RPMI7951 (cell line): ENCODE measurements at regions not wholly inside any gene's neighbourhood (a gene's known extent, or its start where the extent isn't known, plus 50 kb on each side); places are given as distances from the start of the nearest gene placed in this dataset.
A peak's percentile ranks its signal among the peaks of the same experiment; 100 is the strongest.
"Not testable (repeated sequence)": the region's sequence is repeated elsewhere in the genome, so short reads cannot be mapped to it uniquely, and the experiment has no call there.

Experiments used
- DNase-seq: peaks from one replicate; pipeline ENCODE4 v3.0.0-alpha.2; 2012; ENCODE audit warnings: low read depth

DNA sequence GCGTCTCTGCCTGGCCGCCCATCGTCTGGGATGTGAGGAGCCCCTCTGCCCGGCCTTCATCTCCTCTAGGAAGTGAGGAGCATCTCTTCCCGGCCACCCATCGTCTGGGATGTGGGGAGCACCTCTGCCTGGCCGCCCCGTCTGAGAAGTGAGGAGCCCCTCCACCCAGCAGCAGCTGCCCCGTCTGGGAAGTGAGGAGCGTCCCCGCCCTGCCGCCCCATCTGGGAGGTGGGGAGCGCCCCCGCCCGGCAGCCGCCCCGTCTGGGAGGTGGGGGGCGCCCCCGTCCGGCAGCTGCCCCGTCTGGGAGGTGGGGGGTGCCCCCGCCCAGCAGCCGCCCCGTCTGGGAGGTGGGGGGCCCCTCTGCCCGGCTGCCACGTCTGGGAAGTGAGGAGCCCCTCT lies 153.7 kb upstream of the MYRIP start:
- DNase-seq = not testable (repeated sequence)

- no peak for DNase-seq
Observed at GRCh38 chr3:39657075-39657474, 152.3 kb upstream of the MYRIP start.

GRCh38 chr3:39657775-39658174 lies 151.6 kb upstream of the MYRIP start:
- DNase-seq = no peak

DNA sequence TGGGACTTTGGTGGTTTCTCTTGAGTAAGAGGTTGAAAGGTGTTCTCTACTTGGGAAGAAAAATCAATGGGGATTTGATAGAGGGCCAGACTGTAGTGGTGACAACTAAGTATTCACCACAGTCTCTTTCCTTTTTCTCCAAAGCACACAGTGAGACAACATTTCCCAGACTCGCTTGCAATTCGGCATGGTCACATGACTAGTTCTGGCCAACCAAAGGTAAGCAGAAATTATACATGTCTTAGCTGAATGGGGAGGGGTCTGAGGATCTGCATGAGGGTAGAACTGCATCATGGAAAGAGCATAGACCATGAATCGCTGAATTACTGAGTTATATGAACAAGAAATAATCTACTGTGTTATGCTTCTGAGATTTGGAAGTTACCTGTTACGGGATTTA lies 144.5 kb upstream of the MYRIP start:
- no peak for DNase-seq

DNA sequence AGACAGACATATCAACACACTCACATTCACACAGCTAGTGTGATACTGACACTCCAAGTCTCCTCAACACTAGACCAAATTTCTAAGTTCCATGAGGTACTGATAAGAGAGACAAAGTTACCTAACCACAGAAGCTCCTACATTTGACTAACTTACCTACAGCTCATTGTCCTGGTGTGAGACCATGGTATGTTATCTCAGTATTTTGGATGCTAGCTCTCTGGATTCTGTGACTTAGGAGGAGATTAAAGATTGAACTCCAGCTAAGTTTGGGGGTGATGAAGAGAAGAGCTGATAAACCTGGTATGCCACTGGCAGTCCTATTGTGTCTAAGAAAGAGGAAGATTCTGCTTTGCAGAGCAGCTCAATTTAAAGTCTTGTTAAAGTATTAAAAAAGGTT lies 144.0 kb upstream of the MYRIP start:
- no peak for DNase-seq

GRCh38 chr3:39668420-39668819 lies 141.0 kb upstream of the MYRIP start:
- DNase-seq = peak; percentile 36

DNA sequence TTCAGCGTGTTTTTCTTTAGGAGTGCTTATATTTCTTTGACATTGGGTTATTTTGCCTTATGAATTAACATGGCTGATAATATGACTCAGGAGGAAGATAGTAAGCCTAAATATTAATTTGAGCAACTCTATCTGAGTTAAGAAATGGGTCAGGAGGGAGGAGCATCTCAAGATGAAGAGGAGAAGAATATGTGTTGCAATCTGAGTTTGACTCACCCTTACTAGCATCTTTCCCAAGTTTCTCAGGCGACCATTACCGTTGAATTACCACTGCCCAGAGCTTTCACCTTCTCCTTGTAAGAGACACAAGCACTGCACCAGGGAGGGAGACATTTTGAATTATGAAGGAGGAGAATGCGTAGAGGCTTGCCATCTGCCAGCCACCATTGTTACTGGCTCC lies 138.3 kb upstream of the MYRIP start:
- no peak for DNase-seq

DNA sequence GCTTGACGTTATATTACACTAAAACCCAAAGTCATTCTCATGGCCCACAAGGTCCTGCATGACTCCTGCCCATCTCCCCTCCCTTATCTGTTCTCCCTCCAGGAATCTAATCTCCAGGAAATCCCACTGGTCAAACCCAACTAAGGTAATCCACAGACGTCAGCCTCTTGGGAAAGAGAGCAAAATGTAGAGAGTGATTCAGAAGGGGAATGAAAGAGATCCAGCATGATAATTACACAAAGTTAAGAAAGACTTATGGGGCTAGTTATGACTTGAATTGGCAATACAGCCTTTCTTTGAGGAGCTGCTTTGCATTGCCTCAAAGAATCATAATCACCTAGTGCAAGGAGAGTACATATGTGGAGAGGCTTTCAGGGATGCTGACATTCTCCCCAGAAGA lies 137.8 kb upstream of the MYRIP start:
- no peak for DNase-seq

GRCh38 chr3:39705351-39705900 lies 104.0 kb upstream of the MYRIP start:
- no peak for DNase-seq

DNA sequence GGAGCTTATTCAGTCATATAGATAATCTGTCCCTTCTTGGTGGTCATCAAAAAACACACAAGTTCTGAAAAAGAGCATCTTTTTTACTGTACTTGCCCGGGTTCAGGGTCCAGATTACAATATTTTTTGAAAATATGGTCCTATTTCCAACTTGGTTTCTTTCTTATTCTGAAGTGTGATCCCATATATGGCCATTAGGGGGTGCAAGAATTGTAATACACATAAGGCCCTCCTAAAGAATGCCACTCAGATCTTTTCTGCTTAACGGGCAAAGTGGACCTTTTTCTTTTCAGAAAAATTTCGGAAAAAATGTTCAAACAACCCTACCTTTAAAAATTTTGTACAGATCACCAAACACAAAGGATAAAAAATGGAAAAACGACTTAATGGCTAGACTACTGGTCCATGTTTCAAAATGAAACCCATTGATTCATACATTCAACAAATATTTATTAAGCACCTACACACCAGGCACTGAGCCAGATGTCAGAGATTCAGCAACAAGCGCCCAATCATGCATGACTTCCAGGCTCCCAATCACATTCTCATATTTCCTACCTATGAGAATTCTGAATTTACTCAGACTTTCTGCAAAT lies 102.0 kb upstream of the MYRIP start:
- DNase-seq = peak; percentile 37

- DNase-seq = no peak
Observed at GRCh38 chr3:39712413-39713048, 96.9 kb upstream of the MYRIP start.

GRCh38 chr3:39713341-39713740 lies 96.1 kb upstream of the MYRIP start:
- not testable (repeated sequence) for DNase-seq

DNA sequence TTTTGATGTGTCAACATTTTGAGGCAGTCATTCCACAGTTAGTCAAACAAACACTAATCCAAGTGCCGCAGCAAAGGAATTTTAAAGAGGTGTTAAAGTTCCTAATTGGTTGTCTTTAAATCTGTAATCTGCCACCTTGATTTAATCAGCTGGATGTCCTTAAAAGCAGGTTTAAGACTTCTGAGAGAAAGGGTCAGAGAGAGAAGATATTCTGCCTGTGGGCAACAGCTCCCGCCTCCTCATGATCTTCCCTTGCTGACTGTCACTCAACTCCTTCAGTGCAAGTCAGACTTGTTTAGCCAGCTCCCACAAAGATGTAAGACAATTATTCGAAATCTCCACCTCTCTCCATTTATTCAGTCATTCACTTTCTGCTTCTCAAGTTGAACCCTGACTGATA lies 92.6 kb upstream of the MYRIP start:
- no peak for DNase-seq

GRCh38 chr3:39718674-39719595 lies 90.5 kb upstream of the MYRIP start:
- peak; percentile 33 for DNase-seq

GRCh38 chr3:39721076-39721475 lies 88.3 kb upstream of the MYRIP start:
- no peak for DNase-seq

GRCh38 chr3:39724233-39724846 lies 85.1 kb upstream of the MYRIP start:
- no peak for DNase-seq

DNA sequence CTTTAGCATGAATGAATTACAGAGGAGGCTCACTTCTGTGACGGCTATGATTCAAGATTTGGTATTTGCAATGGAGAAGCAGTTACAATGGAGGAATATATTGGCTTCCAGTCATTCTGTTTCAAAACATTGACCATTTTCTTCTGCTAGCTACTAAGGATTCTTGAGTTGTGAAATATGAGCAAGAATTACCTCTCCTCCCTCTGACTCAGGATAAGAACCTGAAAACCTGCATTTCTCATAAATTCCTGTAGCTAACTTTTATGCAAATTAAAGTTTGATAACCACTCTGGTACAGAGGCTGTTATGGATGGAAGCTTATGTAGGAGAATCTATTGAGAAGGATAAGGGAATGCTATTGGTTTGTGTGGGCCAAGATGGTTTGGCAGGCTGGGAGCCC lies 84.1 kb upstream of the MYRIP start:
- no peak for DNase-seq

- DNase-seq = no peak
Observed at GRCh38 chr3:39727415-39727814, 82.0 kb upstream of the MYRIP start.

DNA sequence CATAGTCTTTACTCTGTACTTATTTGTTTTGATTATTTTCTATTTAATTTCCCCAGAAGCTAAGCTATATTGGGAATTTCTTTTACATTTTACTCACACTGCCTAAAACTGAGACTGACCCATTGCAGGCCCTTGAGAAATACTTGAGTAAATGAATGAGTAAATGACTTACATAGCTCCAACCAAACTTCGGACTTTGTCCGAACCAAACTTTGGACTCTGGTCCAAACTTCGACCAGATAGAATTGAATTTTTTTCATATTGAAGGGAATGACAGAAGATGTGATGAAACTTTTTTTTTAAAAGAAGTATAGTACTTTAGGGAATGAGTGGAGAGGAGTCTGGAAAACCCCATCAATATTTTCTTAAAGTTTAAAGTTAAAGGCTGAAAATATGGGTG lies 75.6 kb upstream of the MYRIP start:
- no peak for DNase-seq

DNA sequence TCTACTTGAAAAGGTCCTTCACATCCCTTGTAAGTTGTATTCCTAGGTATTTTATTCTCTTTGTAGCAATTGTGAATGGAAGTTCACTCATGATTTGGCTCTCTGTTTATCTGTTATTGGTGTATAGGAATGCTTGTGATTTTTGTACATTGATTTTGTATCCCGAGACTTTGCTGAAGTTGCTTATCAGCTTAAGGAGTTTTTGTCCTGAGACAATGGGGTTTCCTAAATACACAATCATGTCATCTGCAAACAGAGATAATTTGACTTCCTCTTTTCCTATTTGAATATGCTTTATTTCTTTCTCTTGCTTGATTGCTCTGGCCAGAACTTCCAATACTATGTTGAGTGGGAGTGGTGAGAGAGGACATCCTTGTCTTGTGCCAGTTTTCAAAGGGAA lies 69.8 kb upstream of the MYRIP start:
- not testable (repeated sequence) for DNase-seq

GRCh38 chr3:39744746-39745145 lies 64.7 kb upstream of the MYRIP start:
- no peak for DNase-seq

DNA sequence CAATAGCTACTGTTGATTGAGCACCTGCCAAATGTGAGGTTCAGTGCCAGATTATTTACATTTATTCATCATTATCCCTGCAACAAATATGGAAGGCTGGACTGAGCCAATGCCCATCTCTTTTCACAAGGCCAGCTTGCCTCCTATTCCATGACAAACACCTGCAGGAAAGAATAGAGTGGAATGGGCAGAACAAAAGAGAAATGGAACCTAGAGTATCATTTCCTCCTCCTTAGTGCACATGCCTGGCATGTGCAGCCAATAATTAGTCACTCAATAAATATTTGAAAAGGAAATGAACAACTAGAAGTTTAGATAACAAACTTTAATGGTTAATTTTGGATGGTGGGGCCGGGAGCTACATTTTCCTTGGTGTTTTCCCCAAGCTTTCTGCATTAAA lies 61.4 kb upstream of the MYRIP start:
- DNase-seq = no peak
